Upper lobe of left lung (tissue), 4 donors: ENCODE measurements at regions not wholly inside any gene's neighbourhood (a gene's known extent, or its start where the extent isn't known, plus 50 kb on each side); places are given as distances from the start of the nearest gene placed in this dataset.

ENCODE experiments used
- CTCF ChIP-seq, 6 experiments: fragments of 450-650 bp in 4 of 6; fragments of 200-600 bp in 2 of 6; sonication (generic) in 2 of 6; IDR thresholded peaks; one replicate each; pipeline ENCODE4 v1.5.1; 2016 to 2019; ENCODE audit warnings: antibody characterized with exemption in 6 of 6
- EP300 ChIP-seq, 4 donors: sonication (generic); formaldehyde crosslinking; IDR thresholded peaks; one replicate each; pipeline ENCODE4 v1.5.1; 2017; ENCODE audit warnings: antibody characterized with exemption in 4 of 4, control low read depth in 2 of 4
- POLR2A ChIP-seq, 4 donors: fragments of 450-650 bp; IDR thresholded peaks; one replicate each; pipeline ENCODE4 v1.5.1; 2016 to 2017; ENCODE audit warnings: antibody characterized with exemption in 4 of 4, mild to moderate bottlenecking in 2 of 4

GRCh38 chr12:4194668-4195067 lies 78.9 kb upstream of the CCND2 start:
- TF ChIP-seq CTCF (IDR thresholded peaks at IDR 0.05) = no peak
- TF ChIP-seq POLR2A (IDR thresholded peaks at IDR 0.05) = no peak
- TF ChIP-seq EP300 (IDR thresholded peaks at IDR 0.05) = no peak
